MM.1S (cell line): ENCODE measurements at regions not wholly inside any gene's neighbourhood (a gene's known extent, or its start where the extent isn't known, plus 50 kb on each side); places are given as distances from the start of the nearest gene placed in this dataset.

Experiments used
- EZH2 ChIP-seq: fragments of 300-600 bp; sonication (generic); optimal IDR thresholded peaks from 2 replicates; pipeline ENCODE3; 2017; ENCODE audit warnings: low read depth, mild to moderate bottlenecking, antibody characterized with exemption, low read length, mixed read lengths
- EZH2phosphoT487 ChIP-seq: fragments of 300-600 bp; sonication (generic); IDR thresholded peaks from 2 replicates; pipeline ENCODE4 v1.6.1; 2018; ENCODE audit warnings: antibody characterized with exemption, low read length
- TF ChIP-seq, protein P1 (sequence below): fragments of 300-600 bp; sonication (generic); IDR thresholded peaks from 2 replicates; pipeline ENCODE4 v1.5.1; 2016; ENCODE audit warnings: antibody characterized with exemption, low read length, mixed read lengths

GRCh38 chr1:201774983-201775344, 54.0 kb upstream of the IPO9 start:
- TF ChIP-seq EZH2phosphoT487 (no peak), EZH2 (no peak)
- TF ChIP-seq, protein P1, sequence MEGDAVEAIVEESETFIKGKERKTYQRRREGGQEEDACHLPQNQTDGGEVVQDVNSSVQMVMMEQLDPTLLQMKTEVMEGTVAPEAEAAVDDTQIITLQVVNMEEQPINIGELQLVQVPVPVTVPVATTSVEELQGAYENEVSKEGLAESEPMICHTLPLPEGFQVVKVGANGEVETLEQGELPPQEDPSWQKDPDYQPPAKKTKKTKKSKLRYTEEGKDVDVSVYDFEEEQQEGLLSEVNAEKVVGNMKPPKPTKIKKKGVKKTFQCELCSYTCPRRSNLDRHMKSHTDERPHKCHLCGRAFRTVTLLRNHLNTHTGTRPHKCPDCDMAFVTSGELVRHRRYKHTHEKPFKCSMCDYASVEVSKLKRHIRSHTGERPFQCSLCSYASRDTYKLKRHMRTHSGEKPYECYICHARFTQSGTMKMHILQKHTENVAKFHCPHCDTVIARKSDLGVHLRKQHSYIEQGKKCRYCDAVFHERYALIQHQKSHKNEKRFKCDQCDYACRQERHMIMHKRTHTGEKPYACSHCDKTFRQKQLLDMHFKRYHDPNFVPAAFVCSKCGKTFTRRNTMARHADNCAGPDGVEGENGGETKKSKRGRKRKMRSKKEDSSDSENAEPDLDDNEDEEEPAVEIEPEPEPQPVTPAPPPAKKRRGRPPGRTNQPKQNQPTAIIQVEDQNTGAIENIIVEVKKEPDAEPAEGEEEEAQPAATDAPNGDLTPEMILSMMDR: no peak
